ENCODE measurements at regions not wholly inside any gene's neighbourhood (a gene's known extent, or its start where the extent isn't known, plus 50 kb on each side); places are given as distances from the start of the nearest gene placed in this dataset.

DNA sequence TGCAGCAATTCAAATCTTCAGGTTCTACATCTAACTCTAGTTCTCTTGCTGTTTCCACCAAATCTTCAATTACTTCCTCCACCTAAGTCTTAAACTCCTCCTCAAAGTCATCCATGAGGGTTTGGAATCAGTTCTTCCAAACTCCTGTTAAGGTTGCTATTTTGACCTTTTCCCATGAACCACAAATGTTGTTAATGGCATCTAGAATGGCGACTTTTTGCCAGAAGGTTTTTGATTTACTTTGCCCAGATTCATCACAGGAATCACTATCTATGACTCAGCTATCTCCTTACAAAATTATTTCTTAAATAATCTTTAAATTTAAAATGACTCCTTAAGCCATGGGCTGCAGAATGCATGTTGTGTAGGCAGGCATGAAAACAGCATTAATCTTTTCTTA lies 368.9 kb upstream of the TNP1 start:
- intact Hi-C loops (cut with micrococcal nuclease; ENCODE audit: unreplicated experiment), result no loop called here
- TF ChIP-seq, protein P1, sequence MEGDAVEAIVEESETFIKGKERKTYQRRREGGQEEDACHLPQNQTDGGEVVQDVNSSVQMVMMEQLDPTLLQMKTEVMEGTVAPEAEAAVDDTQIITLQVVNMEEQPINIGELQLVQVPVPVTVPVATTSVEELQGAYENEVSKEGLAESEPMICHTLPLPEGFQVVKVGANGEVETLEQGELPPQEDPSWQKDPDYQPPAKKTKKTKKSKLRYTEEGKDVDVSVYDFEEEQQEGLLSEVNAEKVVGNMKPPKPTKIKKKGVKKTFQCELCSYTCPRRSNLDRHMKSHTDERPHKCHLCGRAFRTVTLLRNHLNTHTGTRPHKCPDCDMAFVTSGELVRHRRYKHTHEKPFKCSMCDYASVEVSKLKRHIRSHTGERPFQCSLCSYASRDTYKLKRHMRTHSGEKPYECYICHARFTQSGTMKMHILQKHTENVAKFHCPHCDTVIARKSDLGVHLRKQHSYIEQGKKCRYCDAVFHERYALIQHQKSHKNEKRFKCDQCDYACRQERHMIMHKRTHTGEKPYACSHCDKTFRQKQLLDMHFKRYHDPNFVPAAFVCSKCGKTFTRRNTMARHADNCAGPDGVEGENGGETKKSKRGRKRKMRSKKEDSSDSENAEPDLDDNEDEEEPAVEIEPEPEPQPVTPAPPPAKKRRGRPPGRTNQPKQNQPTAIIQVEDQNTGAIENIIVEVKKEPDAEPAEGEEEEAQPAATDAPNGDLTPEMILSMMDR (conservative IDR thresholded peaks at IDR 0.05; ENCODE audit: low read depth, low read length), result no peak
- TF ChIP-seq EZH2 (IDR thresholded peaks at IDR 0.05; ENCODE audit: borderline replicate concordance, low read depth, low read length, poor library complexity, severe bottlenecking), result no peak
- H3K27ac ChIP-seq (ENCODE audit: low read depth, low read length, poor library complexity, severe bottlenecking), result no peak overlapping the region
- no peak overlapping the region for H3K4me3 ChIP-seq (ENCODE audit: low read depth, low read length, poor library complexity, severe bottlenecking)
- no peaks in the 10 kb centered on the region for H3K27me3 ChIP-seq (replicated peaks; ENCODE audit: insufficient read depth, low read depth, low read length, poor library complexity)
- no peaks in the 10 kb centered on the region for H3K9me3 ChIP-seq (ENCODE audit: low read depth, low read length, poor library complexity, severe bottlenecking)
- no peak for DNase-seq (ENCODE audit: low spot score)
- ChIA-PET CTCF (no interaction called here), POLR2A (ENCODE audit: low non-redundant PET) (no interaction called here)
- no peaks in the 10 kb centered on the region for H3K36me3 ChIP-seq (ENCODE audit: insufficient read depth, low read length, poor library complexity, severe bottlenecking)
- H3K4me1 ChIP-seq (ENCODE audit: insufficient read depth, low read length, poor library complexity, severe bottlenecking), result peaks cover 10% of the 10 kb centered on the region
- no TSS peak for BruUV-seq (replicated peaks)

DNA sequence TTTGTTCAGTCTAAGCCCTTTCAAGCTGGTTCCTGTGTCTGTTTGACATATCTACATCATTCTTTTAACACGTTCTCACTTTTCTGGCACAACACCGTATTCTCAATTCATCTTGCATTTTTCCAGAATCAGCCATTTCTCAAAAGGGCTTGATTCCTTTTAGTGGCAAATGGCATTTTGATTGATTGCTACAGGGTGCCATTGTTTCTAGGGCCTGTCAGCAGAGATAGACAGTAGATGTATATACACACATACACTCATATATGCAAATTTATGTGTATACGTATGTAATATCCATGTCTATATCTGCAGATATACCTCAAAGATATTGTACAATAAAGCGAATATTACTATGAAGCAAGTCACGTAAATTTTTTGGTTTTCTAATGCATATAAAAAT lies 367.9 kb upstream of the TNP1 start:
- TF ChIP-seq, protein P1 (conservative IDR thresholded peaks at IDR 0.05; ENCODE audit: low read depth, low read length), result no peak
- TF ChIP-seq EZH2 (IDR thresholded peaks at IDR 0.05; ENCODE audit: borderline replicate concordance, low read depth, low read length, poor library complexity, severe bottlenecking), result no peak
- H3K9me3 ChIP-seq (ENCODE audit: low read depth, low read length, poor library complexity, severe bottlenecking), result no peaks in the 10 kb centered on the region
- H3K4me1 ChIP-seq (ENCODE audit: insufficient read depth, low read length, poor library complexity, severe bottlenecking), result peaks cover 14% of the 10 kb centered on the region
- CTCF ChIA-PET, result no interaction called here
- no TSS peak for BruUV-seq (replicated peaks)
- no peak overlapping the region for H3K4me3 ChIP-seq (ENCODE audit: low read depth, low read length, poor library complexity, severe bottlenecking)
- DNase-seq (ENCODE audit: low spot score), result no peak
- no peak overlapping the region for H3K27ac ChIP-seq (ENCODE audit: low read depth, low read length, poor library complexity, severe bottlenecking)
- H3K36me3 ChIP-seq (ENCODE audit: insufficient read depth, low read length, poor library complexity, severe bottlenecking), result no peaks in the 10 kb centered on the region
- no peaks in the 10 kb centered on the region for H3K27me3 ChIP-seq (replicated peaks; ENCODE audit: insufficient read depth, low read depth, low read length, poor library complexity)
- POLR2A ChIA-PET (ENCODE audit: low non-redundant PET), result no interaction called here
- intact Hi-C loops (cut with micrococcal nuclease; ENCODE audit: unreplicated experiment), result no loop called here

DNA sequence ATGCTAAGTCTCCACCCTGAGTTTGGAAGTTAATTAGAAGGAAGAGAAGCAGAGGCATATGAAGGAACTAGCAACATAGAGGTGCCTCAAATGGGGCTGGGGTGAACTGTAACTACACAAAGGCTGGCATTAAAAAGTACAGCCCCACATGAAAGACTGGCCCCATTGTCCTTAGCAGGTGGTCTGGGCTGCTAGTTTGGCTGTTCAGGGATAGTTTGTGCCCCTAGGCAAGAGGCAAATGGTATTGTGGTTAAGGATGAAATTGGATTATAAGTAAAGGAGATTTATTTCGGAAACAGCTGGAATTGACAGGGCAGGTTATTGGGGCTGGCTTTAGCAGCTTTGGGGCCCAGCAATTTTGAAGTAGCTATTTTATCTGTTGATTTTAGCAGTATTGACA lies 365.7 kb upstream of the TNP1 start:
- intact Hi-C loops (cut with micrococcal nuclease; ENCODE audit: unreplicated experiment), result no loop called here
- H3K4me1 ChIP-seq (ENCODE audit: insufficient read depth, low read length, poor library complexity, severe bottlenecking), result peaks cover 20% of the 10 kb centered on the region
- BruUV-seq (replicated peaks), result no TSS peak
- DNase-seq (ENCODE audit: low spot score), result peak; percentile 63
- H3K27ac ChIP-seq (ENCODE audit: low read depth, low read length, poor library complexity, severe bottlenecking), result no peak overlapping the region
- POLR2A ChIA-PET (ENCODE audit: low non-redundant PET), result no interaction called here
- CTCF ChIA-PET, result no interaction called here
- H3K4me3 ChIP-seq (ENCODE audit: low read depth, low read length, poor library complexity, severe bottlenecking), result no peak overlapping the region
- no peaks in the 10 kb centered on the region for H3K27me3 ChIP-seq (replicated peaks; ENCODE audit: insufficient read depth, low read depth, low read length, poor library complexity)
- H3K36me3 ChIP-seq (ENCODE audit: insufficient read depth, low read length, poor library complexity, severe bottlenecking), result no peaks in the 10 kb centered on the region
- H3K9me3 ChIP-seq (ENCODE audit: low read depth, low read length, poor library complexity, severe bottlenecking), result no peaks in the 10 kb centered on the region
- TF ChIP-seq EZH2 (IDR thresholded peaks at IDR 0.05; ENCODE audit: borderline replicate concordance, low read depth, low read length, poor library complexity, severe bottlenecking), result no peak
- TF ChIP-seq, protein P1 (conservative IDR thresholded peaks at IDR 0.05; ENCODE audit: low read depth, low read length), result no peak
